ENCODE measurements at regions not wholly inside any gene's neighbourhood (a gene's known extent, or its start where the extent isn't known, plus 50 kb on each side); places are given as distances from the start of the nearest gene placed in this dataset.

DNA sequence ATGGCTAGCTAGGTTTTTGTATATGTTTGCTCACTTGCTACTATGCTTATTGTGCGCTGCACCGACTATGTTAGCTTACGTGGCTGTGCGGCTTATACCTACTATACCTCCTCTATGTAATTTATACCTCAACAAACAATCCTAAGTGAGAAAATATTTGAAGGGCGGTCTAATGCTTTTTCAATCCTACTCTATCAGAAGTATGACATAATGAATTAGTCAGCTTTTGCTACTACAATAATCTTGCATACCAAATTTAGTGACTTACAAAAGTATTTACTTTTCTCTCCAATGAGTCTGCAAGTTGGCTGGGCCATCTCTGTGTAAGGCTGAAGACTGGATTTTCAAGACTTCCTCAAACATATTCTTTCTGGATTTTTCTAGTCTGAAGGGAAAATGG is 391.2 kb upstream of the NECTIN3 start:
- 75% methylated on average over 4 of the region's 5 CpGs for WGBS
- Histone ChIP-seq H3K27ac (ENCODE audit: low read length, poor library complexity, severe bottlenecking) (no peak overlapping the region), H3K4me2 (ENCODE audit: low read length, poor library complexity, severe bottlenecking) (no peak overlapping the region), H3K9me3 (ENCODE audit: control insufficient read depth, low read length) (no peaks in the 10 kb centered on the region), H2BK5ac (ENCODE audit: low read depth, low read length, poor library complexity, severe bottlenecking) (no peak overlapping the region), H3K23ac (ENCODE audit: low read length in 2 of 2) (no peak overlapping the region), H3K36me3 (ENCODE audit: control insufficient read depth in 1 of 2, insufficient read depth in 2 of 2, low read depth in 1 of 2, low read length in 2 of 2) (no peaks in the 10 kb centered on the region), H4K8ac (ENCODE audit: low read length) (no peak overlapping the region), H2AFZ (ENCODE audit: low read depth, low read length) (no peak overlapping the region), H3K14ac (ENCODE audit: low read length in 2 of 2) (no peak overlapping the region), H3K4me3 (ENCODE audit: insufficient read depth in 1 of 2, low read depth in 1 of 2, low read length in 2 of 2) (no peak overlapping the region), H3K9ac (ENCODE audit: low read length) (no peak overlapping the region), H2BK15ac (ENCODE audit: low read depth, poor library complexity, severe bottlenecking) (no peak overlapping the region), H4K91ac (ENCODE audit: low read length) (no peak overlapping the region), H3K27me3 (ENCODE audit: control insufficient read depth in 1 of 2, insufficient read depth in 1 of 2, low read length in 2 of 2) (no peaks in the 10 kb centered on the region), H3K4me1 (ENCODE audit: control insufficient read depth, insufficient read depth, low read depth, low read length) (no peaks in the 10 kb centered on the region), H3K18ac (ENCODE audit: low read depth in 1 of 2, low read length in 2 of 2) (no peak overlapping the region), H2AK5ac (ENCODE audit: low read length, severe bottlenecking) (no peak overlapping the region), H2BK12ac (ENCODE audit: low read length in 2 of 2) (no peak overlapping the region), H3K79me1 (replicated peaks; ENCODE audit: low read length, poor library complexity, severe bottlenecking) (no peaks in the 10 kb centered on the region), H2BK120ac (ENCODE audit: low read depth, low read length) (no peak overlapping the region), H3K4ac (ENCODE audit: low read depth in 1 of 2, low read length in 2 of 2) (no peak overlapping the region)
- DNase-seq: no peak

DNA sequence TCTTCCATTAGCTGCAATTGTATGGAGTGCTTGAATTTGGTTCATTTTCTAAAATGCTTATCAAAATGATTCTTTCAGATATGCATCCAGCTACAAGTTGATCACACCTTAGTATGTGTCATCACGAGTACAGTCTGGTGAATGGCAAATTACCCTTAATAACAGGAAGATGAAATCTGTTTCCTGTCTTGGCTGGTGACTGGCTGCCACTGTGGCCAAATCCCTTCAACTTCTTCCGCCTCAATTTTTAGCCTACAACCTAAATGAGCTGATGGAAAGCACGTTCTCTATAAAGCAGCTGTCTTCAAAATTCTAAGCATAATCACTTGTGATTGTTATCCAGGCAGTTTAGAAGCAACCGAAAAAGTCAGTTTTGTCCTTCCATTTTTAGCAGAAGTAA is 387.1 kb upstream of the NECTIN3 start:
- Histone ChIP-seq H3K27ac (ENCODE audit: low read length, poor library complexity, severe bottlenecking) (no peak overlapping the region), H4K8ac (ENCODE audit: low read length) (no peak overlapping the region), H3K18ac (ENCODE audit: low read depth in 1 of 2, low read length in 2 of 2) (no peak overlapping the region), H3K23ac (ENCODE audit: low read length in 2 of 2) (no peak overlapping the region), H4K91ac (ENCODE audit: low read length) (no peak overlapping the region), H3K4me1 (ENCODE audit: control insufficient read depth, insufficient read depth, low read depth, low read length) (no peaks in the 10 kb centered on the region), H2BK12ac (ENCODE audit: low read length in 2 of 2) (no peak overlapping the region), H3K4me2 (ENCODE audit: low read length, poor library complexity, severe bottlenecking) (no peak overlapping the region), H3K4me3 (ENCODE audit: insufficient read depth in 1 of 2, low read depth in 1 of 2, low read length in 2 of 2) (no peak overlapping the region), H2BK5ac (ENCODE audit: low read depth, low read length, poor library complexity, severe bottlenecking) (no peak overlapping the region), H3K4ac (ENCODE audit: low read depth in 1 of 2, low read length in 2 of 2) (no peak overlapping the region), H3K27me3 (ENCODE audit: control insufficient read depth in 1 of 2, insufficient read depth in 1 of 2, low read length in 2 of 2) (no peaks in the 10 kb centered on the region), H2BK15ac (ENCODE audit: low read depth, poor library complexity, severe bottlenecking) (no peak overlapping the region), H3K36me3 (ENCODE audit: control insufficient read depth in 1 of 2, insufficient read depth in 2 of 2, low read depth in 1 of 2, low read length in 2 of 2) (no peaks in the 10 kb centered on the region), H2BK120ac (ENCODE audit: low read depth, low read length) (no peak overlapping the region), H2AK5ac (ENCODE audit: low read length, severe bottlenecking) (no peak overlapping the region), H3K14ac (ENCODE audit: low read length in 2 of 2) (no peak overlapping the region), H3K9ac (ENCODE audit: low read length) (no peak overlapping the region), H3K79me1 (replicated peaks; ENCODE audit: low read length, poor library complexity, severe bottlenecking) (no peaks in the 10 kb centered on the region), H2AFZ (ENCODE audit: low read depth, low read length) (no peak overlapping the region), H3K9me3 (ENCODE audit: control insufficient read depth, low read length) (no peaks in the 10 kb centered on the region)
- no peak for DNase-seq
- WGBS: 84% methylated on average over 3 of the region's 4 CpGs

DNA sequence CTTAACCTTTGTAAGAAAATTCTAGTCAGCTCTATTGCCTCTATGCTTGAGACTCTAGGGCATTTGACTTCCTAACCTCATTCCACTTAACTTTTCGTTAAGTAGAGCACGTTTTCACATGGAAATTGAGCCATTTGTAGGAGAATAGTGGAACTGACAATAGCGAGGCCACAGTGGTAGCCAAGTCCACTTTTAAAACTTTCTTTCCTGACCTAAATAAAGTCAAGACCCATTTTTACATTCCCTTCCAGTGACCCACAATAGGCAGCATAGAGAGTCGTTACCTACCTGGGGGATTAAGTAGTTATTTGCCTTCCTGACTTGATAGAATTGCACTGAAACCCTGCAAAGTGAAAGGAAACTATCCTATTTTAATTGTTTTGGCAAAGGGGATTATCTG is 386.0 kb upstream of the NECTIN3 start:
- Histone ChIP-seq H3K4me1 (ENCODE audit: control insufficient read depth, insufficient read depth, low read depth, low read length) (no peaks in the 10 kb centered on the region), H3K27me3 (ENCODE audit: control insufficient read depth in 1 of 2, insufficient read depth in 1 of 2, low read length in 2 of 2) (no peaks in the 10 kb centered on the region), H3K14ac (ENCODE audit: low read length in 2 of 2) (no peak overlapping the region), H2BK12ac (ENCODE audit: low read length in 2 of 2) (no peak overlapping the region), H3K79me1 (replicated peaks; ENCODE audit: low read length, poor library complexity, severe bottlenecking) (no peaks in the 10 kb centered on the region), H2AFZ (ENCODE audit: low read depth, low read length) (no peak overlapping the region), H3K9me3 (ENCODE audit: control insufficient read depth, low read length) (no peaks in the 10 kb centered on the region), H3K36me3 (ENCODE audit: control insufficient read depth in 1 of 2, insufficient read depth in 2 of 2, low read depth in 1 of 2, low read length in 2 of 2) (no peaks in the 10 kb centered on the region), H2BK5ac (ENCODE audit: low read depth, low read length, poor library complexity, severe bottlenecking) (no peak overlapping the region), H4K8ac (ENCODE audit: low read length) (no peak overlapping the region), H3K9ac (ENCODE audit: low read length) (no peak overlapping the region), H3K27ac (ENCODE audit: low read length, poor library complexity, severe bottlenecking) (no peak overlapping the region), H4K91ac (ENCODE audit: low read length) (no peak overlapping the region), H3K4me2 (ENCODE audit: low read length, poor library complexity, severe bottlenecking) (no peak overlapping the region), H3K23ac (ENCODE audit: low read length in 2 of 2) (no peak overlapping the region), H3K18ac (ENCODE audit: low read depth in 1 of 2, low read length in 2 of 2) (no peak overlapping the region), H3K4ac (ENCODE audit: low read depth in 1 of 2, low read length in 2 of 2) (no peak overlapping the region), H2BK120ac (ENCODE audit: low read depth, low read length) (no peak overlapping the region), H2AK5ac (ENCODE audit: low read length, severe bottlenecking) (no peak overlapping the region), H2BK15ac (ENCODE audit: low read depth, poor library complexity, severe bottlenecking) (no peak overlapping the region), H3K4me3 (ENCODE audit: insufficient read depth in 1 of 2, low read depth in 1 of 2, low read length in 2 of 2) (no peak overlapping the region)
- 65% methylated on average over 4 of the region's 4 CpGs for WGBS
- no peak for DNase-seq

DNA sequence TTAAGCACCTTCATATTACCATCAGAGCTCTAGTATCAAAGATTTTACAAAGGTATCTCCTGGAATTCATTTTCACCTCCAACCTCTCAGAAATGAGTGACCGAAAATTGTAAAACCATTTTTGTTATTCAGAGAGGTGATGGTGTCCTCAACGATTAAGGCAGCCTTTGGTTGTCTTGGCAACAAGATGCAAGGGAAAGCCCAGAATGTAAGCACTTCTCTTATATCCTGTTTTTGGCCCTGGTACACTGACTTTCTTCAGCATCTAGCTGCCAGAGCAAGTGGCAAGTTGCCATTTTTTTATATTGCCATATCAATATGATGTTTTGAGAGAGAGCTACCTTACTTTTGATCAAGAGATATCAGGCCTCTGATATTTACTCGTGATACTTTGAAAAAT is 384.9 kb upstream of the NECTIN3 start:
- no peak overlapping the region for H2AK5ac ChIP-seq (ENCODE audit: low read length, severe bottlenecking)
- no peak overlapping the region for H3K4ac ChIP-seq (ENCODE audit: low read depth in 1 of 2, low read length in 2 of 2)
- no peaks in the 10 kb centered on the region for H3K36me3 ChIP-seq (ENCODE audit: control insufficient read depth in 1 of 2, insufficient read depth in 2 of 2, low read depth in 1 of 2, low read length in 2 of 2)
- no peak overlapping the region for H3K27ac ChIP-seq (ENCODE audit: low read length, poor library complexity, severe bottlenecking)
- no peak overlapping the region for H3K18ac ChIP-seq (ENCODE audit: low read depth in 1 of 2, low read length in 2 of 2)
- 85% methylated on average over 2 of the region's 3 CpGs for WGBS
- no peak overlapping the region for H3K4me2 ChIP-seq (ENCODE audit: low read length, poor library complexity, severe bottlenecking)
- H3K9me3 ChIP-seq (ENCODE audit: control insufficient read depth, low read length): no peaks in the 10 kb centered on the region
- H2BK5ac ChIP-seq (ENCODE audit: low read depth, low read length, poor library complexity, severe bottlenecking): no peak overlapping the region
- H2BK120ac ChIP-seq (ENCODE audit: low read depth, low read length): no peak overlapping the region
- H3K9ac ChIP-seq (ENCODE audit: low read length): no peak overlapping the region
- H3K79me1 ChIP-seq (replicated peaks; ENCODE audit: low read length, poor library complexity, severe bottlenecking): no peaks in the 10 kb centered on the region
- H3K4me3 ChIP-seq (ENCODE audit: insufficient read depth in 1 of 2, low read depth in 1 of 2, low read length in 2 of 2): no peak overlapping the region
- no peaks in the 10 kb centered on the region for H3K27me3 ChIP-seq (ENCODE audit: control insufficient read depth in 1 of 2, insufficient read depth in 1 of 2, low read length in 2 of 2)
- H3K14ac ChIP-seq (ENCODE audit: low read length in 2 of 2): no peak overlapping the region
- no peak overlapping the region for H2AFZ ChIP-seq (ENCODE audit: low read depth, low read length)
- no peaks in the 10 kb centered on the region for H3K4me1 ChIP-seq (ENCODE audit: control insufficient read depth, insufficient read depth, low read depth, low read length)
- H4K91ac ChIP-seq (ENCODE audit: low read length): no peak overlapping the region
- no peak for DNase-seq
- no peak overlapping the region for H3K23ac ChIP-seq (ENCODE audit: low read length in 2 of 2)
- H4K8ac ChIP-seq (ENCODE audit: low read length): no peak overlapping the region
- no peak overlapping the region for H2BK15ac ChIP-seq (ENCODE audit: low read depth, poor library complexity, severe bottlenecking)
- no peak overlapping the region for H2BK12ac ChIP-seq (ENCODE audit: low read length in 2 of 2)

All from mesenchymal stem cell (in vitro differentiated cells and primary cell).